ENCODE measurements at regions not wholly inside any gene's neighbourhood (a gene's known extent, or its start where the extent isn't known, plus 50 kb on each side); places are given as distances from the start of the nearest gene placed in this dataset.

GRCh38 chr14:61889914-61890351, 127.7 kb downstream of the SNAPC1 start:
- no peak overlapping the region for H3K4me3 ChIP-seq (ENCODE audit: control insufficient read depth in 2 of 3, extremely low read depth in 1 of 3, insufficient read depth in 2 of 3, low read depth in 1 of 3, low read length in 3 of 3)
- no peaks in the 10 kb centered on the region for H3K9me1 ChIP-seq (ENCODE audit: control insufficient read depth, extremely low read depth, insufficient read depth, low read length)
- no peaks in the 10 kb centered on the region for H4K20me1 ChIP-seq (ENCODE audit: control insufficient read depth, extremely low read depth, insufficient read depth, low read length)
- DNase-seq (ENCODE audit: low read depth, low spot score) (no peak), FAIRE-seq (no peak)
- no peaks in the 10 kb centered on the region for H3K9me3 ChIP-seq (ENCODE audit: control insufficient read depth, low read depth, low read length)
- H3K27ac ChIP-seq (ENCODE audit: control insufficient read depth, insufficient read depth, low read length), result no peak overlapping the region
- TF ChIP-seq EZH2 (IDR thresholded peaks at IDR 0.05; ENCODE audit: low read length) (no peak), CTCF (optimal IDR thresholded peaks at IDR 0.05 in 1 of 3, IDR thresholded peaks at IDR 0.05 in 1 of 3, conservative IDR thresholded peaks at IDR 0.05 in 1 of 3; ENCODE audit: extremely low read depth in 1 of 3, insufficient read depth in 2 of 3, low read length in 3 of 3) (no peak)
- no peaks in the 10 kb centered on the region for H3K79me2 ChIP-seq (ENCODE audit: control insufficient read depth, insufficient read depth, low read length)
- H3K27me3 ChIP-seq (ENCODE audit: control insufficient read depth, extremely low read depth, insufficient read depth, low read length), result no peaks in the 10 kb centered on the region
- H3K36me3 ChIP-seq (ENCODE audit: control insufficient read depth in 2 of 2, extremely low read depth in 1 of 2, insufficient read depth in 2 of 2, low read length in 2 of 2), result no peaks in the 10 kb centered on the region
- peaks cover 3% of the 10 kb centered on the region for H3K4me1 ChIP-seq (ENCODE audit: control insufficient read depth, extremely low read depth, insufficient read depth, low read length)
- no peak overlapping the region for H3K4me2 ChIP-seq (ENCODE audit: control insufficient read depth, extremely low read depth, insufficient read depth, low read depth, low read length)
- no peak overlapping the region for H2AFZ ChIP-seq (ENCODE audit: control insufficient read depth, low read length)
- dilution Hi-C loops (cut with MboI; ENCODE audit: extremely low pct_ligation_motif_present, low sequenced_read_pairs), result no loop called here
- no peak overlapping the region for H3K9ac ChIP-seq (ENCODE audit: control insufficient read depth, extremely low read depth, insufficient read depth, low read length)

GRCh38 chr14:61891170-61891569, 128.9 kb downstream of the SNAPC1 start:
- Histone ChIP-seq H3K27ac (ENCODE audit: control insufficient read depth, insufficient read depth, low read length) (no peak overlapping the region), H3K4me1 (ENCODE audit: control insufficient read depth, extremely low read depth, insufficient read depth, low read length) (peaks cover 3% of the 10 kb centered on the region), H4K20me1 (ENCODE audit: control insufficient read depth, extremely low read depth, insufficient read depth, low read length) (no peaks in the 10 kb centered on the region), H2AFZ (ENCODE audit: control insufficient read depth, low read length) (no peak overlapping the region), H3K9ac (ENCODE audit: control insufficient read depth, extremely low read depth, insufficient read depth, low read length) (no peak overlapping the region), H3K27me3 (ENCODE audit: control insufficient read depth, extremely low read depth, insufficient read depth, low read length) (no peaks in the 10 kb centered on the region), H3K9me3 (ENCODE audit: control insufficient read depth, low read depth, low read length) (no peaks in the 10 kb centered on the region), H3K36me3 (ENCODE audit: control insufficient read depth in 2 of 2, extremely low read depth in 1 of 2, insufficient read depth in 2 of 2, low read length in 2 of 2) (no peaks in the 10 kb centered on the region), H3K79me2 (ENCODE audit: control insufficient read depth, insufficient read depth, low read length) (no peaks in the 10 kb centered on the region), H3K4me2 (ENCODE audit: control insufficient read depth, extremely low read depth, insufficient read depth, low read depth, low read length) (no peak overlapping the region), H3K4me3 (ENCODE audit: control insufficient read depth in 2 of 3, extremely low read depth in 1 of 3, insufficient read depth in 2 of 3, low read depth in 1 of 3, low read length in 3 of 3) (no peak overlapping the region), H3K9me1 (ENCODE audit: control insufficient read depth, extremely low read depth, insufficient read depth, low read length) (no peaks in the 10 kb centered on the region)
- FAIRE-seq (no peak), DNase-seq (ENCODE audit: low read depth, low spot score) (no peak)
- no peak for TF ChIP-seq CTCF (optimal IDR thresholded peaks at IDR 0.05 in 1 of 3, IDR thresholded peaks at IDR 0.05 in 1 of 3, conservative IDR thresholded peaks at IDR 0.05 in 1 of 3; ENCODE audit: extremely low read depth in 1 of 3, insufficient read depth in 2 of 3, low read length in 3 of 3)
- TF ChIP-seq EZH2 (IDR thresholded peaks at IDR 0.05; ENCODE audit: low read length), result no peak
- dilution Hi-C loops (cut with MboI; ENCODE audit: extremely low pct_ligation_motif_present, low sequenced_read_pairs), result no loop called here

Data from keratinocyte (primary cell).